HG03103 (cell line): ENCODE measurements at regions not wholly inside any gene's neighbourhood (a gene's known extent, or its start where the extent isn't known, plus 50 kb on each side); places are given as distances from the start of the nearest gene placed in this dataset.
"Not testable (repeated sequence)": the region's sequence is repeated elsewhere in the genome, so short reads cannot be mapped to it uniquely, and the experiment has no call there.

Experiments
- ATAC-seq: cut with Tn5 transposase; IDR thresholded peaks from one replicate; pipeline ENCODE4 v1.9.1; 2021; ENCODE audit warnings: low read depth; ENCODE audit not compliant: unreplicated experiment

- no peak for ATAC-seq
These were observed 560.0 kb downstream of the ADCYAP1 start for GRCh38 chr18:1464444-1465217.

- no peak for ATAC-seq
These were observed 561.4 kb downstream of the ADCYAP1 start for GRCh38 chr18:1466035-1466434.

- no peak for ATAC-seq
These were observed 562.8 kb downstream of the ADCYAP1 start for GRCh38 chr18:1467461-1467964.

- no peak for ATAC-seq
These were observed 563.9 kb downstream of the ADCYAP1 start for GRCh38 chr18:1468550-1468949.

- ATAC-seq, result no peak
These were observed 571.2 kb downstream of the ADCYAP1 start for GRCh38 chr18:1475867-1476266.

- no peak for ATAC-seq
These were observed 575.6 kb downstream of the ADCYAP1 start for GRCh38 chr18:1480309-1480708.

GRCh38 chr18:1481577-1481976 is 576.9 kb downstream of the ADCYAP1 start:
- ATAC-seq, result no peak

- no peak for ATAC-seq
These were observed 578.7 kb downstream of the ADCYAP1 start for GRCh38 chr18:1483385-1483784.

GRCh38 chr18:1487457-1487856 is 582.8 kb downstream of the ADCYAP1 start:
- no peak for ATAC-seq

GRCh38 chr18:1488394-1488793 is 583.7 kb downstream of the ADCYAP1 start:
- ATAC-seq, result no peak

GRCh38 chr18:1488957-1489356 is 584.3 kb downstream of the ADCYAP1 start:
- no peak for ATAC-seq

GRCh38 chr18:1495387-1495786 is 590.7 kb downstream of the ADCYAP1 start:
- no peak for ATAC-seq

- ATAC-seq, result no peak
These were observed 591.4 kb downstream of the ADCYAP1 start for GRCh38 chr18:1496096-1496495.

- no peak for ATAC-seq
These were observed 593.5 kb downstream of the ADCYAP1 start for GRCh38 chr18:1498216-1498615.

GRCh38 chr18:1499265-1499664 is 594.6 kb downstream of the ADCYAP1 start:
- no peak for ATAC-seq

GRCh38 chr18:1503847-1504246 is 599.2 kb downstream of the ADCYAP1 start:
- no peak for ATAC-seq

GRCh38 chr18:1505856-1506255 is 601.2 kb downstream of the ADCYAP1 start:
- no peak for ATAC-seq

- no peak for ATAC-seq
These were observed 606.0 kb downstream of the ADCYAP1 start for GRCh38 chr18:1510542-1511179.

- no peak for ATAC-seq
These were observed 607.1 kb downstream of the ADCYAP1 start for GRCh38 chr18:1511619-1512311.

- ATAC-seq, result no peak
These were observed 608.8 kb downstream of the ADCYAP1 start for GRCh38 chr18:1513519-1513918.

- not testable (repeated sequence) for ATAC-seq
These were observed 617.0 kb downstream of the ADCYAP1 start for GRCh38 chr18:1521588-1522248.
